H9 (cell line): ENCODE measurements at regions not wholly inside any gene's neighbourhood (a gene's known extent, or its start where the extent isn't known, plus 50 kb on each side); places are given as distances from the start of the nearest gene placed in this dataset.

Source experiments
- DNase-seq: peaks from one replicate; pipeline ENCODE4 v3.0.0-alpha.2; 2017
- H2AFZ ChIP-seq: one replicate; pipeline ENCODE4 v1.6.1; 2013; ENCODE audit warnings: mild to moderate bottlenecking, low read length, control low read depth, moderate library complexity
- H2AK5ac ChIP-seq: 2 replicates; pipeline ENCODE4 v1.6.1; 2013; ENCODE audit warnings: low read length, control low read depth, mixed read lengths; ENCODE audit not compliant: insufficient read length
- H2BK120ac ChIP-seq: one replicate; pipeline ENCODE4 v1.6.1; 2013; ENCODE audit warnings: low read depth, mild to moderate bottlenecking, low read length, control low read depth, inconsistent platforms; ENCODE audit not compliant: poor library complexity, severe bottlenecking
- H2BK12ac ChIP-seq: 2 replicates; pipeline ENCODE4 v1.6.1; 2013; ENCODE audit warnings: low read length, control low read depth, mixed read lengths, low read depth; ENCODE audit not compliant: insufficient read length
- H2BK15ac ChIP-seq: 2 replicates; pipeline ENCODE4 v1.6.1; 2013; ENCODE audit warnings: low read depth, low read length, control low read depth
- H2BK20ac ChIP-seq: one replicate; pipeline ENCODE4 v1.6.1; 2013; ENCODE audit warnings: low read depth, mild to moderate bottlenecking, low read length, control low read depth, inconsistent platforms; ENCODE audit not compliant: poor library complexity, severe bottlenecking
- H2BK5ac ChIP-seq: 2 replicates; pipeline ENCODE4 v1.6.1; 2013; ENCODE audit warnings: low read length, control low read depth, mixed read lengths; ENCODE audit not compliant: insufficient read length
- H3K14ac ChIP-seq: 2 replicates; pipeline ENCODE4 v1.6.1; 2013; ENCODE audit warnings: low read length, control low read depth; ENCODE audit not compliant: insufficient read depth
- H3K18ac ChIP-seq: 2 replicates; pipeline ENCODE4 v1.6.1; 2013; ENCODE audit warnings: low read depth, mild to moderate bottlenecking, mixed read lengths, low read length, control low read depth; ENCODE audit not compliant: insufficient read length
- H3K23ac ChIP-seq: 2 replicates; pipeline ENCODE4 v1.6.1; 2013; ENCODE audit warnings: low read length, control low read depth, mixed read lengths, low read depth; ENCODE audit not compliant: insufficient read length
- H3K23me2 ChIP-seq: 2 replicates; pipeline ENCODE4 v1.6.1; 2013; ENCODE audit warnings: low read depth, mild to moderate bottlenecking, mixed read lengths, low read length, control low read depth; ENCODE audit not compliant: insufficient read length, poor library complexity, severe bottlenecking
- H3K27ac ChIP-seq: 2 replicates; pipeline ENCODE4 v1.5.1; 2013; ENCODE audit warnings: low read length, control low read depth, mixed read lengths, low read depth; ENCODE audit not compliant: insufficient read length
- H3K27me3 ChIP-seq: 2 replicates; pipeline ENCODE4 v1.6.1; 2013; ENCODE audit warnings: low read length, control low read depth, inconsistent platforms; ENCODE audit not compliant: insufficient read depth
- H3K4ac ChIP-seq: 2 replicates; pipeline ENCODE4 v1.6.1; 2013; ENCODE audit warnings: low read depth, mild to moderate bottlenecking, control low read depth, inconsistent platforms, low read length, moderate library complexity
- H3K4me1 ChIP-seq: 2 replicates; pipeline ENCODE4 v1.6.1; 2013; ENCODE audit warnings: low read length, control low read depth, inconsistent platforms; ENCODE audit not compliant: insufficient read depth
- H3K4me2 ChIP-seq: 2 replicates; pipeline ENCODE4 v1.6.1; 2013; ENCODE audit warnings: low read length, control low read depth, mixed read lengths; ENCODE audit not compliant: insufficient read length, insufficient read depth
- H3K56ac ChIP-seq: 2 replicates; pipeline ENCODE4 v1.6.1; 2013; ENCODE audit warnings: low read depth, mild to moderate bottlenecking, mixed read lengths, low read length, control low read depth; ENCODE audit not compliant: insufficient read length
- H3K79me1 ChIP-seq: 2 replicates; pipeline ENCODE4 v1.6.1; 2013; ENCODE audit warnings: low read depth, mild to moderate bottlenecking, moderate library complexity, low read length, control low read depth, inconsistent platforms; ENCODE audit not compliant: insufficient read depth, poor library complexity, severe bottlenecking
- H3K79me2 ChIP-seq: 2 replicates; pipeline ENCODE4 v1.6.1; 2013; ENCODE audit warnings: low read length, control low read depth, inconsistent platforms; ENCODE audit not compliant: insufficient read depth
- H3K9ac ChIP-seq: 2 replicates; pipeline ENCODE4 v1.6.1; 2013; ENCODE audit warnings: low read length, control low read depth, mixed read lengths; ENCODE audit not compliant: insufficient read length; ENCODE audit errors: extremely low read depth
- H3K9me3 ChIP-seq: one replicate; pipeline ENCODE4 v1.6.1; 2013; ENCODE audit warnings: low read depth, low read length, inconsistent platforms; ENCODE audit not compliant: control insufficient read depth
- H3T11ph ChIP-seq: one replicate; pipeline ENCODE4 v1.6.1; 2013; ENCODE audit warnings: mild to moderate bottlenecking, low read length, control low read depth, inconsistent platforms
- H4K20me1 ChIP-seq: one replicate; pipeline ENCODE4 v1.6.1; 2013; ENCODE audit not compliant: control insufficient read depth, insufficient read length, insufficient read depth
- H4K5ac ChIP-seq: 2 replicates; pipeline ENCODE4 v1.6.1; 2013; ENCODE audit warnings: low read depth, mild to moderate bottlenecking, mixed read lengths, low read length, control low read depth; ENCODE audit not compliant: insufficient read length
- H4K8ac ChIP-seq: replicated peaks from 2 replicates; pipeline ENCODE4 v1.6.1; 2013; ENCODE audit warnings: low read length, control low read depth, mixed read lengths, low read depth; ENCODE audit not compliant: insufficient read length
- H4K91ac ChIP-seq: 2 replicates; pipeline ENCODE4 v1.6.1; 2013; ENCODE audit warnings: low read depth, mild to moderate bottlenecking, moderate library complexity, mixed read lengths, low read length, control low read depth; ENCODE audit not compliant: insufficient read length
- H3K27ac Mint-ChIP-seq, 3 experiments: 2 replicates in 2 of 3; 3 replicates in 1 of 3; pipeline ENCODE4 v1.8.0; 2020 to 2021; ENCODE audit warnings: mixed read lengths in 3 of 3, mild to moderate bottlenecking in 1 of 3, moderate library complexity in 1 of 3
- H3K27me3 Mint-ChIP-seq: 2 replicates; pipeline ENCODE4 v1.8.0; 2021; ENCODE audit warnings: low read depth, mild to moderate bottlenecking, moderate library complexity, mixed read lengths
- H3K36me3 Mint-ChIP-seq, 3 experiments: 2 replicates in 2 of 3; 3 replicates in 1 of 3; pipeline ENCODE4 v1.8.0; 2020 to 2021; ENCODE audit warnings: low read depth in 3 of 3, mixed read lengths in 3 of 3; ENCODE audit not compliant: insufficient read depth in 1 of 3
- H3K4me1 Mint-ChIP-seq, 2 experiments: 2 replicates each; pipeline ENCODE4 v1.8.0; 2020; ENCODE audit warnings: mixed read lengths in 2 of 2
- H3K4me3 Mint-ChIP-seq, 2 experiments: 2 replicates in 1 of 2; 3 replicates in 1 of 2; pipeline ENCODE4 v1.8.0; 2020 to 2021; ENCODE audit warnings: mild to moderate bottlenecking in 2 of 2, mixed read lengths in 2 of 2, moderate library complexity in 1 of 2
- H3K9me3 Mint-ChIP-seq, 2 experiments: 2 replicates in 1 of 2; 3 replicates in 1 of 2; pipeline ENCODE4 v1.8.0; 2020; ENCODE audit warnings: mild to moderate bottlenecking in 2 of 2, mixed read lengths in 2 of 2, moderate library complexity in 1 of 2
- WGBS: extraction: QIAGEN DNeasy Blood & Tissue Kit; methylation state at CpG from one replicate; pipeline ENCODE4 v1.1.7; 2013; ENCODE audit warnings: missing lambda C conversion rate, low lambda C conversion rate, mixed read lengths; ENCODE audit not compliant: insufficient read length; ENCODE audit errors: extremely low coverage; 5-methylcytosine and 5-hydroxymethylcytosine counted together
- TF ChIP-seq, protein P1 (sequence below): fragments of 200-600 bp; sonication (generic); conservative IDR thresholded peaks from 3 replicates; pipeline ENCODE4 v1.8.0; 2021; ENCODE audit warnings: antibody characterized with exemption, mild to moderate bottlenecking

DNA sequence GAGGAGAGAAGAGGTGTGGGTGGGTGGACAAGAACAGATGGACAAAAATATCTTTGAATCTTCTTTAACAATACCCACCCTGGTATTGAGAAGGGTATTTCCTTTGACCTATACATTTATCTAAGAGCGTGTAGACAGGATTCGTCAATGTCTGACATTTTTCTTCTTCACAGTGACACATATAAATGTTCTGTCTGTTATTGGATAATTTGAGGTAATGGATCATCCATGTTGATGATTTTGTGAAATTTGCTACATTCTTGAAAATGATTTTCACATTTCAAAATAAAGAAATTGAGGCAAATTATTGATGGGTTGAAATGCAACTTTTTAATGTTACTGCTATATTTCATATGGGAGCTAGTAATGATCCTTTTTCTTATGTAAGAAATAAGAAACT, 770.7 kb upstream of the EPHA7 start:
- Histone ChIP-seq H4K91ac (no peak overlapping the region), H4K20me1 (no peaks in the 10 kb centered on the region), H2AFZ (no peak overlapping the region), H3K4me2 (no peak overlapping the region), H3K27ac (no peak overlapping the region), H4K5ac (no peak overlapping the region), H3K79me2 (no peaks in the 10 kb centered on the region), H3K23ac (no peak overlapping the region), H2BK20ac (no peak overlapping the region), H3K4ac (no peak overlapping the region), H2BK15ac (no peak overlapping the region), H2AK5ac (no peak overlapping the region), H2BK12ac (no peak overlapping the region), H4K8ac (no peak overlapping the region), H3K4me1 (no peaks in the 10 kb centered on the region), H3K9ac (no peak overlapping the region), H3K14ac (no peak overlapping the region), H2BK120ac (no peak overlapping the region), H3K27me3 (no peaks in the 10 kb centered on the region), H3K23me2 (no peaks in the 10 kb centered on the region), H3K9me3 (peaks cover under 1% of the 10 kb centered on the region), H3K56ac (no peak overlapping the region), H3K79me1 (no peaks in the 10 kb centered on the region), H3K18ac (no peak overlapping the region), H2BK5ac (no peak overlapping the region), H3T11ph (no peak overlapping the region)
- H3K27ac Mint-ChIP-seq: no peak overlapping the region
- no CpG with 5 or more reads among the region's 2 CpGs for WGBS
- TF ChIP-seq, protein P1, sequence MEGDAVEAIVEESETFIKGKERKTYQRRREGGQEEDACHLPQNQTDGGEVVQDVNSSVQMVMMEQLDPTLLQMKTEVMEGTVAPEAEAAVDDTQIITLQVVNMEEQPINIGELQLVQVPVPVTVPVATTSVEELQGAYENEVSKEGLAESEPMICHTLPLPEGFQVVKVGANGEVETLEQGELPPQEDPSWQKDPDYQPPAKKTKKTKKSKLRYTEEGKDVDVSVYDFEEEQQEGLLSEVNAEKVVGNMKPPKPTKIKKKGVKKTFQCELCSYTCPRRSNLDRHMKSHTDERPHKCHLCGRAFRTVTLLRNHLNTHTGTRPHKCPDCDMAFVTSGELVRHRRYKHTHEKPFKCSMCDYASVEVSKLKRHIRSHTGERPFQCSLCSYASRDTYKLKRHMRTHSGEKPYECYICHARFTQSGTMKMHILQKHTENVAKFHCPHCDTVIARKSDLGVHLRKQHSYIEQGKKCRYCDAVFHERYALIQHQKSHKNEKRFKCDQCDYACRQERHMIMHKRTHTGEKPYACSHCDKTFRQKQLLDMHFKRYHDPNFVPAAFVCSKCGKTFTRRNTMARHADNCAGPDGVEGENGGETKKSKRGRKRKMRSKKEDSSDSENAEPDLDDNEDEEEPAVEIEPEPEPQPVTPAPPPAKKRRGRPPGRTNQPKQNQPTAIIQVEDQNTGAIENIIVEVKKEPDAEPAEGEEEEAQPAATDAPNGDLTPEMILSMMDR: no peak
- no peaks in the 10 kb centered on the region for H3K27me3 Mint-ChIP-seq
- no peak for DNase-seq
- H3K36me3 Mint-ChIP-seq: peaks cover 5 to 9% (median 6%) of the 10 kb centered on the region in 3 experiments; a peak in 6 of 7 replicates
- H3K9me3 Mint-ChIP-seq: peaks cover 8% of the 10 kb centered on the region in 2 experiments; a peak in 4 of 5 replicates
- peaks cover 0 to 2% of the 10 kb centered on the region in 2 experiments; a peak in 1 of 4 replicates for H3K4me1 Mint-ChIP-seq
- no peak overlapping the region for H3K4me3 Mint-ChIP-seq
